Activated T-cell treated with anti-CD3 and anti-CD28 coated beads, Interleukin-2, amount 50 U/mL, for 48 hours (primary cell): ENCODE measurements at regions not wholly inside any gene's neighbourhood (a gene's known extent, or its start where the extent isn't known, plus 50 kb on each side); places are given as distances from the start of the nearest gene placed in this dataset.

Experiments
- DNase-seq, 2 experiments: peaks; one replicate each; pipeline ENCODE4 v3.0.0-alpha.2; 2020

- DNase-seq, result no peak
Measured at GRCh38 chr5:155728857-155729683, 597.9 kb upstream of the SGCD start.

GRCh38 chr5:155729684-155730059 is 597.3 kb upstream of the SGCD start:
- DNase-seq, result no peak

- DNase-seq, result no peak
Measured at GRCh38 chr5:155732587-155733376, 594.2 kb upstream of the SGCD start.

GRCh38 chr5:155733935-155734334 is 593.0 kb upstream of the SGCD start:
- no peak for DNase-seq

- no peak for DNase-seq
Measured at GRCh38 chr5:155735388-155735787, 591.6 kb upstream of the SGCD start.

- DNase-seq, result no peak
Measured at GRCh38 chr5:155738616-155739015, 588.3 kb upstream of the SGCD start.

- DNase-seq, result no peak
Measured at GRCh38 chr5:155746367-155747038, 580.5 kb upstream of the SGCD start.

- no peak for DNase-seq
Measured at GRCh38 chr5:155750101-155750500, 576.9 kb upstream of the SGCD start.

GRCh38 chr5:155750571-155750970 is 576.4 kb upstream of the SGCD start:
- DNase-seq, result no peak

GRCh38 chr5:155753943-155754581 is 572.9 kb upstream of the SGCD start:
- DNase-seq, result no peak

GRCh38 chr5:155759252-155759651 is 567.7 kb upstream of the SGCD start:
- DNase-seq, result no peak

GRCh38 chr5:155759984-155760383 is 567.0 kb upstream of the SGCD start:
- no peak for DNase-seq

GRCh38 chr5:155761502-155761901 is 565.5 kb upstream of the SGCD start:
- no peak for DNase-seq

- no peak for DNase-seq
Measured at GRCh38 chr5:155765715-155766114, 561.2 kb upstream of the SGCD start.

- DNase-seq, result no peak
Measured at GRCh38 chr5:155767470-155767869, 559.5 kb upstream of the SGCD start.

- DNase-seq, result no peak
Measured at GRCh38 chr5:155768332-155768731, 558.6 kb upstream of the SGCD start.

GRCh38 chr5:155772009-155772662 is 554.8 kb upstream of the SGCD start:
- DNase-seq, result no peak

GRCh38 chr5:155773680-155774079 is 553.3 kb upstream of the SGCD start:
- no peak for DNase-seq

GRCh38 chr5:155780260-155780659 is 546.7 kb upstream of the SGCD start:
- no peak for DNase-seq

- DNase-seq, result no peak
Measured at GRCh38 chr5:155783246-155783645, 543.7 kb upstream of the SGCD start.

GRCh38 chr5:155783791-155784190 is 543.2 kb upstream of the SGCD start:
- no peak for DNase-seq

GRCh38 chr5:155786108-155786507 is 540.9 kb upstream of the SGCD start:
- no peak for DNase-seq

GRCh38 chr5:155792873-155793272 is 534.1 kb upstream of the SGCD start:
- no peak for DNase-seq
